GM19468 (cell line): ENCODE measurements at regions not wholly inside any gene's neighbourhood (a gene's known extent, or its start where the extent isn't known, plus 50 kb on each side); places are given as distances from the start of the nearest gene placed in this dataset.

Source experiments
- ATAC-seq: cut with Tn5 transposase; IDR thresholded peaks from one replicate; pipeline ENCODE4 v1.9.1; 2021; ENCODE audit warnings: mild to moderate bottlenecking, moderate library complexity, moderate number of reproducible peaks; ENCODE audit not compliant: unreplicated experiment; ENCODE audit errors: extremely low read depth

GRCh38 chr10:3475367-3475766 is 302.8 kb upstream of the PITRM1 start:
- ATAC-seq: no peak

GRCh38 chr10:3474266-3474665 is 301.7 kb upstream of the PITRM1 start:
- ATAC-seq: no peak

GRCh38 chr10:3473271-3473670 is 300.7 kb upstream of the PITRM1 start:
- ATAC-seq: no peak

- no peak for ATAC-seq
Measured at GRCh38 chr10:3472287-3473051, 299.9 kb upstream of the PITRM1 start.

- no peak for ATAC-seq
Measured at GRCh38 chr10:3471927-3472286, 299.3 kb upstream of the PITRM1 start.

GRCh38 chr10:3471472-3471871 is 298.9 kb upstream of the PITRM1 start:
- ATAC-seq: no peak

- no peak for ATAC-seq
Measured at GRCh38 chr10:3470191-3470590, 297.6 kb upstream of the PITRM1 start.

- ATAC-seq: no peak
Measured at GRCh38 chr10:3469639-3470020, 297.0 kb upstream of the PITRM1 start.

GRCh38 chr10:3468919-3469638 is 296.5 kb upstream of the PITRM1 start:
- ATAC-seq: no peak

- ATAC-seq: no peak
Measured at GRCh38 chr10:3467052-3467951, 294.7 kb upstream of the PITRM1 start.

- ATAC-seq: no peak
Measured at GRCh38 chr10:3465406-3465891, 292.9 kb upstream of the PITRM1 start.

- ATAC-seq: no peak
Measured at GRCh38 chr10:3464760-3465405, 292.3 kb upstream of the PITRM1 start.

- no peak for ATAC-seq
Measured at GRCh38 chr10:3460420-3461128, 288.0 kb upstream of the PITRM1 start.

GRCh38 chr10:3455385-3456334 is 283.1 kb upstream of the PITRM1 start:
- ATAC-seq: no peak

GRCh38 chr10:3452683-3453361 is 280.2 kb upstream of the PITRM1 start:
- no peak for ATAC-seq

GRCh38 chr10:3452173-3452626 is 279.6 kb upstream of the PITRM1 start:
- ATAC-seq: no peak

- no peak for ATAC-seq
Measured at GRCh38 chr10:3451516-3452172, 279.1 kb upstream of the PITRM1 start.
